HG02870 (cell line): ENCODE measurements at regions not wholly inside any gene's neighbourhood (a gene's known extent, or its start where the extent isn't known, plus 50 kb on each side); places are given as distances from the start of the nearest gene placed in this dataset.

Experiments used
- ATAC-seq: cut with Tn5 transposase; IDR thresholded peaks from one replicate; pipeline ENCODE4 v1.9.1; 2021; ENCODE audit warnings: mild to moderate bottlenecking, moderate library complexity; ENCODE audit not compliant: unreplicated experiment

GRCh38 chr13:89748716-89749115, 1598.8 kb upstream of the MIR17HG start:
- no peak for ATAC-seq

GRCh38 chr13:89749888-89750287, 1597.6 kb upstream of the MIR17HG start:
- no peak for ATAC-seq

- ATAC-seq = no peak
Observed at GRCh38 chr13:89750371-89750770, 1597.1 kb upstream of the MIR17HG start.

- ATAC-seq = no peak
Observed at GRCh38 chr13:89751432-89751930, 1596.0 kb upstream of the MIR17HG start.

- ATAC-seq = no peak
Observed at GRCh38 chr13:89752394-89752793, 1595.1 kb upstream of the MIR17HG start.

- ATAC-seq = no peak
Observed at GRCh38 chr13:89755729-89756492, 1591.6 kb upstream of the MIR17HG start.

GRCh38 chr13:89763005-89763404, 1584.5 kb upstream of the MIR17HG start:
- ATAC-seq = no peak

- no peak for ATAC-seq
Observed at GRCh38 chr13:89783221-89783755, 1564.2 kb upstream of the MIR17HG start.

- ATAC-seq = no peak
Observed at GRCh38 chr13:89784161-89784809, 1563.2 kb upstream of the MIR17HG start.

- no peak for ATAC-seq
Observed at GRCh38 chr13:89786531-89786930, 1561.0 kb upstream of the MIR17HG start.

GRCh38 chr13:89790696-89791095, 1556.8 kb upstream of the MIR17HG start:
- ATAC-seq = no peak

GRCh38 chr13:89791971-89792630, 1555.4 kb upstream of the MIR17HG start:
- ATAC-seq = no peak

GRCh38 chr13:89796196-89796595, 1551.3 kb upstream of the MIR17HG start:
- no peak for ATAC-seq

GRCh38 chr13:89803839-89804238, 1543.6 kb upstream of the MIR17HG start:
- ATAC-seq = no peak

GRCh38 chr13:89806594-89806993, 1540.9 kb upstream of the MIR17HG start:
- no peak for ATAC-seq

- no peak for ATAC-seq
Observed at GRCh38 chr13:89812856-89813255, 1534.6 kb upstream of the MIR17HG start.

GRCh38 chr13:89816404-89816803, 1531.1 kb upstream of the MIR17HG start:
- ATAC-seq = no peak

GRCh38 chr13:89822467-89822866, 1525.0 kb upstream of the MIR17HG start:
- no peak for ATAC-seq

- no peak for ATAC-seq
Observed at GRCh38 chr13:89827552-89827951, 1519.9 kb upstream of the MIR17HG start.

- no peak for ATAC-seq
Observed at GRCh38 chr13:89828506-89828905, 1519.0 kb upstream of the MIR17HG start.

- no peak for ATAC-seq
Observed at GRCh38 chr13:89831157-89831556, 1516.3 kb upstream of the MIR17HG start.

GRCh38 chr13:89832827-89833226, 1514.7 kb upstream of the MIR17HG start:
- no peak for ATAC-seq
